Liver (tissue), 3 donors: ENCODE measurements at regions not wholly inside any gene's neighbourhood (a gene's known extent, or its start where the extent isn't known, plus 50 kb on each side); places are given as distances from the start of the nearest gene placed in this dataset.

Experiments
- CTCF ChIP-seq: fragments of 150-350 bp; IDR thresholded peaks from 2 replicates; pipeline ENCODE4 v1.5.1; 2017; ENCODE audit warnings: improper control_type of control experiment, low read depth, low read length; ENCODE audit not compliant: missing input control
- EGR1 ChIP-seq, 2 donors: IDR thresholded peaks; 2 replicates each; pipeline ENCODE4 v1.6.1; 2016 to 2018; ENCODE audit warnings: antibody characterized with exemption in 2 of 2, low read depth in 2 of 2
- FOXA1 ChIP-seq: IDR thresholded peaks from 2 replicates; pipeline ENCODE4 v1.6.1; 2016; ENCODE audit warnings: antibody characterized with exemption
- HNF4A ChIP-seq, 2 donors: conservative IDR thresholded peaks; 2 replicates each; pipeline ENCODE4 v1.6.1; 2016; ENCODE audit warnings: antibody characterized with exemption in 2 of 2, mild to moderate bottlenecking in 2 of 2
- JUND ChIP-seq, 2 donors: IDR thresholded peaks; 2 replicates each; pipeline ENCODE4 v1.6.1; 2016; ENCODE audit warnings: antibody characterized with exemption in 2 of 2
- MAX ChIP-seq: IDR thresholded peaks from 2 replicates; pipeline ENCODE4 v1.6.1; 2016; ENCODE audit warnings: antibody characterized with exemption
- RXRA ChIP-seq, 2 donors: IDR thresholded peaks; 2 replicates each; pipeline ENCODE4 v1.6.1; 2017 to 2018; ENCODE audit warnings: antibody characterized with exemption in 2 of 2, mild to moderate bottlenecking in 1 of 2
- SP1 ChIP-seq: IDR thresholded peaks from 2 replicates; pipeline ENCODE4 v1.6.1; 2018; ENCODE audit warnings: antibody characterized with exemption, mild to moderate bottlenecking
- TAF1 ChIP-seq: conservative IDR thresholded peaks from 2 replicates; pipeline ENCODE4 v1.6.1; 2016; ENCODE audit warnings: antibody characterized with exemption, mild to moderate bottlenecking
- YY1 ChIP-seq: IDR thresholded peaks from 2 replicates; pipeline ENCODE4 v1.6.1; 2016; ENCODE audit warnings: antibody characterized with exemption, mild to moderate bottlenecking
- TF ChIP-seq, protein P1 (sequence below): IDR thresholded peaks from 2 replicates; pipeline ENCODE4 v1.6.1; 2016; ENCODE audit warnings: antibody characterized with exemption, mild to moderate bottlenecking
- TF ChIP-seq, protein P2 (sequence below): IDR thresholded peaks from 2 replicates; pipeline ENCODE4 v1.6.1; 2016; ENCODE audit warnings: antibody characterized with exemption
- donor health status: healthy.
- donor health status: healthy.

DNA sequence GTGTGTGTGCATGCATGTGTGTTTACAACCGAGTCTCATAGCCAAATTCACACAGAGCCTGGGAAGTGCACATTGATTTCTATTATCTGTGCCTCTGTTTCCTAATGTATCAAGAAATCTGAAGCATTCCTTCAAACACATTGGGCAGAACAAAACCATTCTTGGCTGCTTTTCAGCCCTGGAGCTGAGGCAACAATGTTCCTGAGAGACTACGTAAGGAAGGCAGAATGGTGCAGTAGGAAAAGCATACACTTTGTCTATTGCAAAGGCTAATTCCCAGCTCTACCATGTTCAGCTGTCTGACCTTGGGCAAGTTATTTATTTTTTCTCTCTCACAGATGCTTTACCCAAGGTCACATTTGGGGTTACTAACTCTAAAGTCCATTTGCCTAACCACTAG lies 575.5 kb downstream of the SOX6 start:
- TF ChIP-seq JUND (IDR thresholded peaks at IDR 0.05) (no peak), TAF1 (no peak), CTCF (no peak), SP1 (no peak), EGR1 (IDR thresholded peaks at IDR 0.05; ENCODE audit: low read depth in 2 of 2) (no peak), FOXA1 (no peak), MAX (no peak), YY1 (no peak), RXRA (IDR thresholded peaks at IDR 0.05) (no peak), HNF4A (conservative IDR thresholded peaks at IDR 0.05) (peak in 1 of 2 donors; percentile 30)
- TF ChIP-seq, protein P1, sequence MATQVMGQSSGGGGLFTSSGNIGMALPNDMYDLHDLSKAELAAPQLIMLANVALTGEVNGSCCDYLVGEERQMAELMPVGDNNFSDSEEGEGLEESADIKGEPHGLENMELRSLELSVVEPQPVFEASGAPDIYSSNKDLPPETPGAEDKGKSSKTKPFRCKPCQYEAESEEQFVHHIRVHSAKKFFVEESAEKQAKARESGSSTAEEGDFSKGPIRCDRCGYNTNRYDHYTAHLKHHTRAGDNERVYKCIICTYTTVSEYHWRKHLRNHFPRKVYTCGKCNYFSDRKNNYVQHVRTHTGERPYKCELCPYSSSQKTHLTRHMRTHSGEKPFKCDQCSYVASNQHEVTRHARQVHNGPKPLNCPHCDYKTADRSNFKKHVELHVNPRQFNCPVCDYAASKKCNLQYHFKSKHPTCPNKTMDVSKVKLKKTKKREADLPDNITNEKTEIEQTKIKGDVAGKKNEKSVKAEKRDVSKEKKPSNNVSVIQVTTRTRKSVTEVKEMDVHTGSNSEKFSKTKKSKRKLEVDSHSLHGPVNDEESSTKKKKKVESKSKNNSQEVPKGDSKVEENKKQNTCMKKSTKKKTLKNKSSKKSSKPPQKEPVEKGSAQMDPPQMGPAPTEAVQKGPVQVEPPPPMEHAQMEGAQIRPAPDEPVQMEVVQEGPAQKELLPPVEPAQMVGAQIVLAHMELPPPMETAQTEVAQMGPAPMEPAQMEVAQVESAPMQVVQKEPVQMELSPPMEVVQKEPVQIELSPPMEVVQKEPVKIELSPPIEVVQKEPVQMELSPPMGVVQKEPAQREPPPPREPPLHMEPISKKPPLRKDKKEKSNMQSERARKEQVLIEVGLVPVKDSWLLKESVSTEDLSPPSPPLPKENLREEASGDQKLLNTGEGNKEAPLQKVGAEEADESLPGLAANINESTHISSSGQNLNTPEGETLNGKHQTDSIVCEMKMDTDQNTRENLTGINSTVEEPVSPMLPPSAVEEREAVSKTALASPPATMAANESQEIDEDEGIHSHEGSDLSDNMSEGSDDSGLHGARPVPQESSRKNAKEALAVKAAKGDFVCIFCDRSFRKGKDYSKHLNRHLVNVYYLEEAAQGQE, result no peak
- TF ChIP-seq, protein P2, sequence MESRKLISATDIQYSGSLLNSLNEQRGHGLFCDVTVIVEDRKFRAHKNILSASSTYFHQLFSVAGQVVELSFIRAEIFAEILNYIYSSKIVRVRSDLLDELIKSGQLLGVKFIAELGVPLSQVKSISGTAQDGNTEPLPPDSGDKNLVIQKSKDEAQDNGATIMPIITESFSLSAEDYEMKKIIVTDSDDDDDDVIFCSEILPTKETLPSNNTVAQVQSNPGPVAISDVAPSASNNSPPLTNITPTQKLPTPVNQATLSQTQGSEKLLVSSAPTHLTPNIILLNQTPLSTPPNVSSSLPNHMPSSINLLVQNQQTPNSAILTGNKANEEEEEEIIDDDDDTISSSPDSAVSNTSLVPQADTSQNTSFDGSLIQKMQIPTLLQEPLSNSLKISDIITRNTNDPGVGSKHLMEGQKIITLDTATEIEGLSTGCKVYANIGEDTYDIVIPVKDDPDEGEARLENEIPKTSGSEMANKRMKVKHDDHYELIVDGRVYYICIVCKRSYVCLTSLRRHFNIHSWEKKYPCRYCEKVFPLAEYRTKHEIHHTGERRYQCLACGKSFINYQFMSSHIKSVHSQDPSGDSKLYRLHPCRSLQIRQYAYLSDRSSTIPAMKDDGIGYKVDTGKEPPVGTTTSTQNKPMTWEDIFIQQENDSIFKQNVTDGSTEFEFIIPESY, result no peak
